GM12878 (cell line): ENCODE measurements at regions not wholly inside any gene's neighbourhood (a gene's known extent, or its start where the extent isn't known, plus 50 kb on each side); places are given as distances from the start of the nearest gene placed in this dataset.

Experiments
- ATAC-seq: fragments of 200-7000 bp; cut with Tn5 transposase; 3 replicates; pipeline ENCODE4 v1.9.1; 2020; ENCODE audit warnings: mild to moderate bottlenecking, moderate library complexity
- BruUV-seq: library from RNA; stranded (reverse); fragments of 400-500 nt; replicated peaks from 2 replicates; lab custom pipeline; 2021; lab: Mats Ljungman, UMichigan
- CTCF ChIA-PET: fragments of 300-600 bp; sonication (Branson Sonifier 250); formaldehyde crosslinking; extraction: SDS; loops from one replicate; lab custom pipeline; 2021; ENCODE audit warnings: inconsistent platforms; lab: Yijun Ruan, JAX
- POLR2A ChIA-PET: fragments of 350-600 bp; formaldehyde crosslinking; extraction: SDS; loops from one replicate; lab custom pipeline; 2021; ENCODE audit warnings: inconsistent platforms; lab: Charles Lee
- RAD21 ChIA-PET: fragments of 300-600 bp; sonication (Branson Sonifier 250); formaldehyde crosslinking; loops from one replicate; lab custom pipeline; 2023; ENCODE audit warnings: antibody characterized with exemption; ENCODE audit not compliant: unreplicated experiment; lab: Charles Lee
- SMC1A ChIA-PET: fragments of 300-600 bp; sonication (Branson Sonifier 250); formaldehyde crosslinking; loops from one replicate; lab custom pipeline; 2023; ENCODE audit not compliant: unreplicated experiment, uncharacterized antibody; lab: Charles Lee
- DNase-seq: peaks from one replicate; pipeline ENCODE4 v3.0.0-alpha.2; 2011; ENCODE audit warnings: low read depth, low spot score
- FAIRE-seq: peaks from 3 replicates; lab custom pipeline; 2011; peaks lifted over from hg19 to GRCh38; lab: Jason Lieb, UNC
- H2AFZ ChIP-seq: 2 replicates; pipeline ENCODE4 v1.6.0; 2011; ENCODE audit warnings: low read depth, low read length, control low read depth; ENCODE audit not compliant: control insufficient read depth
- H3K27ac ChIP-seq: 2 replicates; pipeline ENCODE4 v1.5.1; 2011; ENCODE audit warnings: control low read depth; ENCODE audit not compliant: control insufficient read depth, insufficient read depth
- H3K27me3 ChIP-seq, 2 experiments: replicated peaks in 1 of 2; 2 replicates each; pipeline versions ENCODE4 v1.6.0 to v1.6.1; 2011; ENCODE audit warnings: low read length in 1 of 2; ENCODE audit not compliant: control insufficient read depth in 2 of 2, insufficient read depth in 2 of 2
- H3K36me3 ChIP-seq, 2 experiments: 2 replicates each; pipeline ENCODE4 v1.5.1; 2011; ENCODE audit warnings: low read length in 1 of 2; ENCODE audit not compliant: control insufficient read depth in 2 of 2, insufficient read depth in 2 of 2
- H3K4me1 ChIP-seq: 2 replicates; pipeline ENCODE4 v1.6.1; 2011; ENCODE audit warnings: mild to moderate bottlenecking, low read length, moderate library complexity, mixed read lengths; ENCODE audit not compliant: control insufficient read depth, insufficient read depth
- H3K4me2 ChIP-seq: 2 replicates; pipeline ENCODE4 v1.6.0; 2011; ENCODE audit warnings: control low read depth; ENCODE audit not compliant: control insufficient read depth, insufficient read depth
- H3K4me3 ChIP-seq: fragments of 200-600 bp; sonication (generic); 2 replicates; pipeline ENCODE4 v1.5.1; 2016
- H3K79me2 ChIP-seq: 2 replicates; pipeline ENCODE4 v1.6.0; 2011; ENCODE audit warnings: low read length; ENCODE audit not compliant: control insufficient read depth, insufficient read depth
- H3K9ac ChIP-seq: 2 replicates; pipeline ENCODE4 v1.8.0; 2011; ENCODE audit warnings: low read length, control low read depth, mixed read lengths; ENCODE audit not compliant: control insufficient read depth, insufficient read depth
- H3K9me3 ChIP-seq: replicated peaks from 3 replicates; pipeline ENCODE4 v1.5.1; 2011; ENCODE audit warnings: mild to moderate bottlenecking, low read length; ENCODE audit not compliant: control insufficient read depth, insufficient read depth
- H4K20me1 ChIP-seq: 2 replicates; pipeline ENCODE4 v1.6.0; 2011; ENCODE audit not compliant: control insufficient read depth, insufficient read depth
- ATF7 ChIP-seq: fragments of 450-650 bp; IDR thresholded peaks from 2 replicates; pipeline ENCODE4 v1.6.1; 2016; ENCODE audit warnings: low read depth, mild to moderate bottlenecking
- CHD2 ChIP-seq: IDR thresholded peaks from 2 replicates; pipeline ENCODE4 v1.6.1; 2011; ENCODE audit warnings: low read depth, low read length, improper control_type of control experiment, borderline replicate concordance
- MLLT1 ChIP-seq: fragments of 450-650 bp; IDR thresholded peaks from 2 replicates; pipeline ENCODE4 v1.6.1; 2016; ENCODE audit warnings: mild to moderate bottlenecking
- MTA2 ChIP-seq: fragments of 450-650 bp; IDR thresholded peaks from 2 replicates; pipeline ENCODE4 v1.6.1; 2016; ENCODE audit warnings: low read depth, mild to moderate bottlenecking, moderate library complexity
- NBN ChIP-seq: fragments of 450-650 bp; IDR thresholded peaks from 2 replicates; pipeline ENCODE4 v1.6.1; 2016
- NR2C2 ChIP-seq: IDR thresholded peaks from 2 replicates; pipeline ENCODE4 v1.6.1; 2011; ENCODE audit warnings: borderline replicate concordance, low read depth; ENCODE audit not compliant: control insufficient read depth, insufficient read length
- PAX5 ChIP-seq: IDR thresholded peaks from 2 replicates; pipeline ENCODE4 v1.6.1; 2011; ENCODE audit warnings: low read depth, low read length, borderline replicate concordance
- RAD21 ChIP-seq: IDR thresholded peaks from 2 replicates; pipeline ENCODE4 v1.6.1; 2011; ENCODE audit warnings: mild to moderate bottlenecking, low read depth, low read length, moderate library complexity; ENCODE audit not compliant: insufficient read depth
- RELB ChIP-seq: fragments of 450-650 bp; IDR thresholded peaks from 2 replicates; pipeline ENCODE4 v1.6.1; 2017; ENCODE audit warnings: low read depth, mild to moderate bottlenecking, moderate library complexity
- RUNX3 ChIP-seq: IDR thresholded peaks from 2 replicates; pipeline ENCODE4 v1.6.1; 2012; ENCODE audit warnings: low read length, inconsistent platforms
- WGBS: methylation state at CpG from one replicate; pipeline ENCODE4 v1.1.6; 2016; ENCODE audit warnings: low lambda C conversion rate; ENCODE audit not compliant: insufficient replicate concordance, insufficient coverage; ENCODE audit errors: missing lambda C conversion rate; 5-methylcytosine and 5-hydroxymethylcytosine counted together
- in situ Hi-C: fragments of 300-500 bp; cut with MboI; formaldehyde crosslinking; loops from 9 replicates; pipeline ENCODE4 v1.14.3; 2018; ENCODE audit warnings: mixed read lengths
- intact Hi-C: fragments of 100-400 bp; cut with micrococcal nuclease; formaldehyde crosslinking; loops from one replicate; pipeline ENCODE4 v1.14.2; 2022; ENCODE audit not compliant: unreplicated experiment
- TF ChIP-seq, protein P1 (sequence below): fragments of 450-650 bp; IDR thresholded peaks from 2 replicates; pipeline ENCODE4 v1.6.1; 2017; ENCODE audit warnings: mild to moderate bottlenecking, moderate library complexity
- TF ChIP-seq, protein P2 (sequence below): fragments of 450-650 bp; IDR thresholded peaks from 2 replicates; pipeline ENCODE4 v1.6.1; 2016; ENCODE audit warnings: mild to moderate bottlenecking, moderate library complexity, borderline replicate concordance

DNA sequence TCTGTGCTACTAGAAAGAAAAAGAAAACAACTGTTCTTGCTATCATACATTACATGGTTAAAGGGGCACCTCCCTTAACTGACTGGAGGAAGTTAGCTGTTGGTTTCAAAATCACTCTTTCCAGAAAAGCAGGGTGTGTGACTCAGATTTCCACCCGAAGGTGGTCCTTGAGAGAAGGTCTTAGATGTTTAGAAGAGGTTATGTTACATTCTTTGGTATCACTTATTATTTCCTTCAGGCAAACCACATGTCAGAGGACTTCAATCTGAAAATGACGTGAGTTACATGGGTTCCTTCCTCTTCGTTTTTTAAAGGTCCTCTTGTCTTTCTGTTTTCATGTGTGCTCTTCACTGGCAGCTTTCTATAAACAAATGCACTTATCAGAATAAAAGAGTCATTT, 307.9 kb upstream of the CBLB start:
- H3K4me3 ChIP-seq, result 0 out of 2 replicates have a peak overlapping the region, but pooled peaks have one; percentile 11
- no peaks in the 10 kb centered on the region for H3K79me2 ChIP-seq
- peak overlapping the region; percentile 38 for H2AFZ ChIP-seq
- CTCF ChIA-PET, result no interaction called here
- peak overlapping the region; percentile 75 for H3K27ac ChIP-seq
- intact Hi-C loops (loop anchor here (1.0 to 2.0 kb wide), 2 partner anchors 8 to 340 kb away; no protein-coding TSS in a partner anchor), in situ Hi-C loops (no loop called here)
- H3K4me1 ChIP-seq, result peaks cover 39% of the 10 kb centered on the region
- peak overlapping the region; percentile 32; the same call in 1 of the 2 replicates for H3K9ac ChIP-seq
- H3K9me3 ChIP-seq, result peaks cover 9% of the 10 kb centered on the region
- 2% methylated on average over 3 of the region's 3 CpGs for WGBS
- H3K27me3 ChIP-seq, result no peaks in the 10 kb centered on the region
- FAIRE-seq (peak; percentile 74), ATAC-seq (peak; percentile 91), DNase-seq (peak; percentile 88)
- H4K20me1 ChIP-seq, result no peaks in the 10 kb centered on the region
- H3K4me2 ChIP-seq, result peak overlapping the region; percentile 45
- RAD21 ChIA-PET, result interaction anchor here (1.0 to 8.4 kb wide), 9 partner anchors 9 to 378 kb away, joined by 3 to 99 read pairs (median 4); no protein-coding TSS in a partner anchor
- SMC1A ChIA-PET, result interaction anchor here (0.9 to 5.2 kb wide), 14 partner anchors 8 to 341 kb away, joined by 3 to 89 read pairs (median 4); no protein-coding TSS in a partner anchor
- H3K36me3 ChIP-seq, result no peaks in the 10 kb centered on the region
- no TSS peak for BruUV-seq
- POLR2A ChIA-PET, result interaction anchor here (0.9 to 1.0 kb wide), 2 partner anchors 74 to 126 kb away, joined by 3 read pairs; no protein-coding TSS in a partner anchor
- TF ChIP-seq NBN, result peak; percentile 58; the same call in 1 of the 2 replicates
- TF ChIP-seq NR2C2, result no peak
- TF ChIP-seq, protein P1, sequence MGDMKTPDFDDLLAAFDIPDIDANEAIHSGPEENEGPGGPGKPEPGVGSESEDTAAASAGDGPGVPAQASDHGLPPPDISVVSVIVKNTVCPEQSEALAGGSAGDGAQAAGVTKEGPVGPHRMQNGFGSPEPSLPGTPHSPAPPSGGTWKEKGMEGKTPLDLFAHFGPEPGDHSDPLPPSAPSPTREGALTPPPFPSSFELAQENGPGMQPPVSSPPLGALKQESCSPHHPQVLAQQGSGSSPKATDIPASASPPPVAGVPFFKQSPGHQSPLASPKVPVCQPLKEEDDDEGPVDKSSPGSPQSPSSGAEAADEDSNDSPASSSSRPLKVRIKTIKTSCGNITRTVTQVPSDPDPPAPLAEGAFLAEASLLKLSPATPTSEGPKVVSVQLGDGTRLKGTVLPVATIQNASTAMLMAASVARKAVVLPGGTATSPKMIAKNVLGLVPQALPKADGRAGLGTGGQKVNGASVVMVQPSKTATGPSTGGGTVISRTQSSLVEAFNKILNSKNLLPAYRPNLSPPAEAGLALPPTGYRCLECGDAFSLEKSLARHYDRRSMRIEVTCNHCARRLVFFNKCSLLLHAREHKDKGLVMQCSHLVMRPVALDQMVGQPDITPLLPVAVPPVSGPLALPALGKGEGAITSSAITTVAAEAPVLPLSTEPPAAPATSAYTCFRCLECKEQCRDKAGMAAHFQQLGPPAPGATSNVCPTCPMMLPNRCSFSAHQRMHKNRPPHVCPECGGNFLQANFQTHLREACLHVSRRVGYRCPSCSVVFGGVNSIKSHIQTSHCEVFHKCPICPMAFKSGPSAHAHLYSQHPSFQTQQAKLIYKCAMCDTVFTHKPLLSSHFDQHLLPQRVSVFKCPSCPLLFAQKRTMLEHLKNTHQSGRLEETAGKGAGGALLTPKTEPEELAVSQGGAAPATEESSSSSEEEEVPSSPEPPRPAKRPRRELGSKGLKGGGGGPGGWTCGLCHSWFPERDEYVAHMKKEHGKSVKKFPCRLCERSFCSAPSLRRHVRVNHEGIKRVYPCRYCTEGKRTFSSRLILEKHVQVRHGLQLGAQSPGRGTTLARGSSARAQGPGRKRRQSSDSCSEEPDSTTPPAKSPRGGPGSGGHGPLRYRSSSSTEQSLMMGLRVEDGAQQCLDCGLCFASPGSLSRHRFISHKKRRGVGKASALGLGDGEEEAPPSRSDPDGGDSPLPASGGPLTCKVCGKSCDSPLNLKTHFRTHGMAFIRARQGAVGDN, result peak; percentile 47; the same call in 1 of the 2 replicates
- TF ChIP-seq, protein P2, sequence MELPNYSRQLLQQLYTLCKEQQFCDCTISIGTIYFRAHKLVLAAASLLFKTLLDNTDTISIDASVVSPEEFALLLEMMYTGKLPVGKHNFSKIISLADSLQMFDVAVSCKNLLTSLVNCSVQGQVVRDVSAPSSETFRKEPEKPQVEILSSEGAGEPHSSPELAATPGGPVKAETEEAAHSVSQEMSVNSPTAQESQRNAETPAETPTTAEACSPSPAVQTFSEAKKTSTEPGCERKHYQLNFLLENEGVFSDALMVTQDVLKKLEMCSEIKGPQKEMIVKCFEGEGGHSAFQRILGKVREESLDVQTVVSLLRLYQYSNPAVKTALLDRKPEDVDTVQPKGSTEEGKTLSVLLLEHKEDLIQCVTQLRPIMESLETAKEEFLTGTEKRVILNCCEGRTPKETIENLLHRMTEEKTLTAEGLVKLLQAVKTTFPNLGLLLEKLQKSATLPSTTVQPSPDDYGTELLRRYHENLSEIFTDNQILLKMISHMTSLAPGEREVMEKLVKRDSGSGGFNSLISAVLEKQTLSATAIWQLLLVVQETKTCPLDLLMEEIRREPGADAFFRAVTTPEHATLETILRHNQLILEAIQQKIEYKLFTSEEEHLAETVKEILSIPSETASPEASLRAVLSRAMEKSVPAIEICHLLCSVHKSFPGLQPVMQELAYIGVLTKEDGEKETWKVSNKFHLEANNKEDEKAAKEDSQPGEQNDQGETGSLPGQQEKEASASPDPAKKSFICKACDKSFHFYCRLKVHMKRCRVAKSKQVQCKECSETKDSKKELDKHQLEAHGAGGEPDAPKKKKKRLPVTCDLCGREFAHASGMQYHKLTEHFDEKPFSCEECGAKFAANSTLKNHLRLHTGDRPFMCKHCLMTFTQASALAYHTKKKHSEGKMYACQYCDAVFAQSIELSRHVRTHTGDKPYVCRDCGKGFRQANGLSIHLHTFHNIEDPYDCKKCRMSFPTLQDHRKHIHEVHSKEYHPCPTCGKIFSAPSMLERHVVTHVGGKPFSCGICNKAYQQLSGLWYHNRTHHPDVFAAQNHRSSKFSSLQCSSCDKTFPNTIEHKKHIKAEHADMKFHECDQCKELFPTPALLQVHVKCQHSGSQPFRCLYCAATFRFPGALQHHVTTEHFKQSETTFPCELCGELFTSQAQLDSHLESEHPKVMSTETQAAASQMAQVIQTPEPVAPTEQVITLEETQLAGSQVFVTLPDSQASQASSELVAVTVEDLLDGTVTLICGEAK, result 0 out of 2 replicates have a peak, but pooled peaks have one; percentile 4
- TF ChIP-seq MTA2, result peak; percentile 74
- TF ChIP-seq CHD2, result no peak
- 0 out of 2 replicates have a peak, but pooled peaks have one; percentile 40 for TF ChIP-seq MLLT1
- peak; percentile 74; the same call in 1 of the 2 replicates for TF ChIP-seq PAX5
- peak; percentile 37; the same call in 1 of the 2 replicates for TF ChIP-seq RAD21
- TF ChIP-seq RUNX3, result peak; percentile 91
- TF ChIP-seq ATF7, result peak; percentile 88
- peak; percentile 53; the same call in 1 of the 2 replicates for TF ChIP-seq RELB
